Fibroblast of lung (primary cell): ENCODE measurements at regions not wholly inside any gene's neighbourhood (a gene's known extent, or its start where the extent isn't known, plus 50 kb on each side); places are given as distances from the start of the nearest gene placed in this dataset.

Experiments
- DNase-seq, 2 donors: peaks; one replicate each; pipeline versions ENCODE4 v3.0.0 to v3.0.0-alpha.2; 2010; ENCODE audit warnings: low read depth in 2 of 2
- H2AFZ ChIP-seq: 2 replicates; pipeline ENCODE4 v1.5.1; 2012; ENCODE audit warnings: low read length, control low read depth, inconsistent platforms
- H3K27ac ChIP-seq: 2 replicates; pipeline ENCODE4 v1.5.1; 2011; ENCODE audit warnings: low read length, control low read depth; ENCODE audit not compliant: insufficient read depth
- H3K27me3 ChIP-seq: 2 replicates; pipeline ENCODE4 v1.5.1; 2011; ENCODE audit warnings: mild to moderate bottlenecking, low read length; ENCODE audit not compliant: control insufficient read depth, insufficient read depth
- H3K36me3 ChIP-seq: 2 replicates; pipeline ENCODE4 v1.5.1; 2011; ENCODE audit warnings: low read length; ENCODE audit not compliant: control insufficient read depth, insufficient read depth
- H3K4me1 ChIP-seq: 2 replicates; pipeline ENCODE4 v1.5.1; 2011; ENCODE audit warnings: low read length; ENCODE audit not compliant: control insufficient read depth, insufficient read depth; ENCODE audit errors: extremely low read depth
- H3K4me2 ChIP-seq: 2 replicates; pipeline ENCODE4 v1.5.1; 2011; ENCODE audit warnings: low read length, control low read depth; ENCODE audit not compliant: insufficient read depth; ENCODE audit errors: extremely low read depth
- H3K4me3 ChIP-seq, 4 experiments: fragments of 200-600 bp in 1 of 4; sonication (generic) in 1 of 4; replicated peaks in 1 of 4; 2 replicates each; pipeline ENCODE4 v1.5.1; 2011 to 2016; ENCODE audit warnings: low read length in 4 of 4, low read depth in 3 of 4, mild to moderate bottlenecking in 3 of 4, control low read depth in 2 of 4, inconsistent platforms in 1 of 4, mixed read lengths in 1 of 4; ENCODE audit not compliant: insufficient read depth in 1 of 4; ENCODE audit errors: control extremely low read depth in 1 of 4
- H3K79me2 ChIP-seq: 2 replicates; pipeline ENCODE4 v1.5.1; 2012; ENCODE audit warnings: mild to moderate bottlenecking, low read length, inconsistent platforms; ENCODE audit not compliant: control insufficient read depth, insufficient read depth
- H3K9ac ChIP-seq: 2 replicates; pipeline ENCODE4 v1.5.1; 2011; ENCODE audit warnings: mild to moderate bottlenecking, low read length, control low read depth; ENCODE audit not compliant: insufficient read depth
- H3K9me3 ChIP-seq: 2 replicates; pipeline ENCODE4 v1.5.1; 2012; ENCODE audit warnings: low read depth, low read length; ENCODE audit not compliant: control insufficient read depth, insufficient read depth
- H4K20me1 ChIP-seq: 2 replicates; pipeline ENCODE4 v1.5.1; 2011; ENCODE audit warnings: low read length; ENCODE audit not compliant: control insufficient read depth, insufficient read depth; ENCODE audit errors: extremely low read depth
- CTCF ChIP-seq, 2 donors: IDR thresholded peaks in 1 of 2; conservative IDR thresholded peaks in 1 of 2; 1 replicate in 1 of 2; 2 replicates in 1 of 2; pipeline ENCODE4 v1.5.1; 2011 to 2012; ENCODE audit warnings: low read length in 2 of 2, control low read depth in 1 of 2, inconsistent platforms in 1 of 2, low read depth in 1 of 2, mild to moderate bottlenecking in 1 of 2
- EZH2 ChIP-seq: IDR thresholded peaks from 2 replicates; pipeline ENCODE4 v1.5.1; 2012; ENCODE audit warnings: low read length, control low read depth, mild to moderate bottlenecking; ENCODE audit errors: missing control alignments

- TF ChIP-seq CTCF (conservative IDR thresholded peaks at IDR 0.05 in 1 of 2, IDR thresholded peaks at IDR 0.05 in 1 of 2; ENCODE audit: low read depth in 1 of 2, low read length in 2 of 2) (no peak), EZH2 (no peak)
- Histone ChIP-seq H4K20me1 (no peaks in the 10 kb centered on the region), H3K4me1 (no peaks in the 10 kb centered on the region), H3K36me3 (no peaks in the 10 kb centered on the region), H3K9ac (no peak overlapping the region), H3K4me2 (no peak overlapping the region), H3K79me2 (no peaks in the 10 kb centered on the region), H2AFZ (no peak overlapping the region), H3K27ac (no peak overlapping the region), H3K9me3 (no peaks in the 10 kb centered on the region), H3K4me3 (no peak overlapping the region), H3K27me3 (no peaks in the 10 kb centered on the region)
- DNase-seq = peak in 1 of 2 donors; percentile 42
Observed at GRCh38 chrX:13130816-13131215, 86.4 kb upstream of the FAM9C start.

- H3K4me3 ChIP-seq = no peak overlapping the region
- no peaks in the 10 kb centered on the region for H3K27me3 ChIP-seq
- H4K20me1 ChIP-seq = no peaks in the 10 kb centered on the region
- H3K4me2 ChIP-seq = no peak overlapping the region
- no peak overlapping the region for H2AFZ ChIP-seq
- H3K9me3 ChIP-seq = no peaks in the 10 kb centered on the region
- no peak overlapping the region for H3K9ac ChIP-seq
- peak in 1 of 2 donors; percentile 60 for DNase-seq
- no peak overlapping the region for H3K27ac ChIP-seq
- H3K4me1 ChIP-seq = no peaks in the 10 kb centered on the region
- H3K36me3 ChIP-seq = no peaks in the 10 kb centered on the region
- TF ChIP-seq CTCF (conservative IDR thresholded peaks at IDR 0.05 in 1 of 2, IDR thresholded peaks at IDR 0.05 in 1 of 2; ENCODE audit: low read depth in 1 of 2, low read length in 2 of 2) = no peak
- H3K79me2 ChIP-seq = no peaks in the 10 kb centered on the region
Observed at GRCh38 chrX:13128104-13128503, 83.7 kb upstream of the FAM9C start.

- Histone ChIP-seq H3K9me3 (no peaks in the 10 kb centered on the region), H3K27ac (no peak overlapping the region), H2AFZ (no peak overlapping the region), H3K4me1 (no peaks in the 10 kb centered on the region), H3K9ac (no peak overlapping the region), H3K79me2 (no peaks in the 10 kb centered on the region), H3K36me3 (no peaks in the 10 kb centered on the region), H3K4me2 (no peak overlapping the region), H3K4me3 (no peak overlapping the region), H4K20me1 (no peaks in the 10 kb centered on the region), H3K27me3 (no peaks in the 10 kb centered on the region)
- DNase-seq = peak in 1 of 2 donors; percentile 60
- no peak for TF ChIP-seq CTCF (conservative IDR thresholded peaks at IDR 0.05 in 1 of 2, IDR thresholded peaks at IDR 0.05 in 1 of 2; ENCODE audit: low read depth in 1 of 2, low read length in 2 of 2)
- TF ChIP-seq EZH2 = no peak
Observed at GRCh38 chrX:13126775-13127174, 82.4 kb upstream of the FAM9C start.
